Neural crest cell (in vitro differentiated cells): ENCODE measurements at regions not wholly inside any gene's neighbourhood (a gene's known extent, or its start where the extent isn't known, plus 50 kb on each side); places are given as distances from the start of the nearest gene placed in this dataset.

Experiments used
- DNase-seq: peaks from one replicate; pipeline ENCODE4 v3.0.0; 2021; ENCODE audit warnings: low read depth, mixed read lengths, low spot score
- H3K27ac Mint-ChIP-seq: one replicate; pipeline ENCODE4 v1.8.0; 2021; ENCODE audit warnings: mild to moderate bottlenecking, mixed read lengths; ENCODE audit not compliant: unreplicated experiment
- H3K27me3 Mint-ChIP-seq: 2 replicates; pipeline ENCODE4 v1.8.0; 2021; ENCODE audit warnings: low read depth, mild to moderate bottlenecking, mixed read lengths
- H3K36me3 Mint-ChIP-seq: 2 replicates; pipeline ENCODE4 v1.8.0; 2021; ENCODE audit warnings: low read depth, mild to moderate bottlenecking, mixed read lengths
- H3K4me1 Mint-ChIP-seq: 2 replicates; pipeline ENCODE4 v1.8.0; 2021; ENCODE audit warnings: mixed read lengths
- H3K4me3 Mint-ChIP-seq: one replicate; pipeline ENCODE4 v1.8.0; 2021; ENCODE audit warnings: mild to moderate bottlenecking, mixed read lengths
- H3K9me3 Mint-ChIP-seq: 2 replicates; pipeline ENCODE4 v1.8.0; 2021; ENCODE audit warnings: mixed read lengths
- TF ChIP-seq, protein P1 (sequence below): fragments of 200-600 bp; sonication (generic); conservative IDR thresholded peaks from 2 replicates; pipeline ENCODE4 v1.5.0; 2021; ENCODE audit warnings: antibody characterized with exemption, mild to moderate bottlenecking

DNA sequence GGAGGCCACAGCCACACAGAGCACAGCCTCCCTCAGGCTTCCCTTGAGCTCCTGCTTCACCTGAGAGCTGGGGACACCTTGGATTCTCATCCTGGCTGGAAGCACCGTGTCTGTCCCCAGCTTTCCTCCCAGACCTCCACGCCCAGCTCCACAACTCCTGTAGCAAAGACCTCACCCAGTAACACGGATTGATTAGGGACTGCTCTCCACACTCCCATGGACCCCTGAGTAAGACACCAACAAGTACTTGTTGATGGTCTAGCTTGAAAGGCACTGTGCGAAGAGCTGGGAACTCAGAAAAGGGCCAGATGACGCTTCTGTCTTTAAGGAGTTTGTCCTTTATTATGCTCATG is 109.6 kb downstream of the DLL1 start:
- H3K9me3 Mint-ChIP-seq: peaks cover 5% of the 10 kb centered on the region
- peaks cover 21% of the 10 kb centered on the region for H3K27me3 Mint-ChIP-seq
- H3K4me3 Mint-ChIP-seq: peak overlapping the region; percentile 15
- DNase-seq: no peak
- TF ChIP-seq, protein P1, sequence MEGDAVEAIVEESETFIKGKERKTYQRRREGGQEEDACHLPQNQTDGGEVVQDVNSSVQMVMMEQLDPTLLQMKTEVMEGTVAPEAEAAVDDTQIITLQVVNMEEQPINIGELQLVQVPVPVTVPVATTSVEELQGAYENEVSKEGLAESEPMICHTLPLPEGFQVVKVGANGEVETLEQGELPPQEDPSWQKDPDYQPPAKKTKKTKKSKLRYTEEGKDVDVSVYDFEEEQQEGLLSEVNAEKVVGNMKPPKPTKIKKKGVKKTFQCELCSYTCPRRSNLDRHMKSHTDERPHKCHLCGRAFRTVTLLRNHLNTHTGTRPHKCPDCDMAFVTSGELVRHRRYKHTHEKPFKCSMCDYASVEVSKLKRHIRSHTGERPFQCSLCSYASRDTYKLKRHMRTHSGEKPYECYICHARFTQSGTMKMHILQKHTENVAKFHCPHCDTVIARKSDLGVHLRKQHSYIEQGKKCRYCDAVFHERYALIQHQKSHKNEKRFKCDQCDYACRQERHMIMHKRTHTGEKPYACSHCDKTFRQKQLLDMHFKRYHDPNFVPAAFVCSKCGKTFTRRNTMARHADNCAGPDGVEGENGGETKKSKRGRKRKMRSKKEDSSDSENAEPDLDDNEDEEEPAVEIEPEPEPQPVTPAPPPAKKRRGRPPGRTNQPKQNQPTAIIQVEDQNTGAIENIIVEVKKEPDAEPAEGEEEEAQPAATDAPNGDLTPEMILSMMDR: no peak
- H3K27ac Mint-ChIP-seq: no peak overlapping the region
- peaks cover 3% of the 10 kb centered on the region for H3K36me3 Mint-ChIP-seq
- H3K4me1 Mint-ChIP-seq: peaks cover 4% of the 10 kb centered on the region

DNA sequence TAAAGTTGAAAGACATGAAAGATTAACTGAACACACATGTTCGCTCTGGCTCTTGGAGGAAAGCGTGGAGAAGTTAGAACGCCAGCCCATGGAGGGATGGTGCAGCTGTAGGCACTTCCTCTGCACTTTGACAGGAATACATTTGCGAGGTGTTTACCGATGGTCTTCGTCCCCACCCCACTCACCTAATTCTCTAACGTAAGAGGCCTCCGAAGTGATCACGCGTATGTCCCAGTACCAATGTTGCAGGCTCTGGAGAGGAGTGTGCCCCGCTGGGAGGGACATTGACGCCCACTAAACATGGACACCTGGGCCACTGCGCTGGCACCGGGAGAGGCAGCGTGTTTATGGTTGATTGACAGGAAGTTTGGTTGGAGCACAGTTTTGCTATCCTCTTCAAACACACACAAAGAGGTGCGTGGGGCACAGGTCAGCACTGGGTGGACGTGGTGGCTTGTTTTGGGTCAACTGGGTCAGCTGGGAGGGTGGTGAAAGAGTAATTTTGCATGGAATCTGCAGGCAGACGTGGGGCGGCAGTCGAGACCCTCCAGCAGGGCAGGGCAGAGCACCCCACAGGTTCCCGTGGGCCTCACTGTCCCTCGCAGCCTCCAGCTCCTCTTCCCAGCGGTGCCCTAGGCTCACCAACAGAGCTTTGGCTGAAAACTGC is 110.1 kb downstream of the DLL1 start:
- Mint-ChIP-seq H3K27ac (peak overlapping the region; percentile 88), H3K4me3 (no peak overlapping the region), H3K36me3 (peaks cover 3% of the 10 kb centered on the region), H3K9me3 (peaks cover 5% of the 10 kb centered on the region), H3K4me1 (peaks cover 4% of the 10 kb centered on the region), H3K27me3 (peaks cover 23% of the 10 kb centered on the region)
- DNase-seq: no peak
- TF ChIP-seq, protein P1: no peak

DNA sequence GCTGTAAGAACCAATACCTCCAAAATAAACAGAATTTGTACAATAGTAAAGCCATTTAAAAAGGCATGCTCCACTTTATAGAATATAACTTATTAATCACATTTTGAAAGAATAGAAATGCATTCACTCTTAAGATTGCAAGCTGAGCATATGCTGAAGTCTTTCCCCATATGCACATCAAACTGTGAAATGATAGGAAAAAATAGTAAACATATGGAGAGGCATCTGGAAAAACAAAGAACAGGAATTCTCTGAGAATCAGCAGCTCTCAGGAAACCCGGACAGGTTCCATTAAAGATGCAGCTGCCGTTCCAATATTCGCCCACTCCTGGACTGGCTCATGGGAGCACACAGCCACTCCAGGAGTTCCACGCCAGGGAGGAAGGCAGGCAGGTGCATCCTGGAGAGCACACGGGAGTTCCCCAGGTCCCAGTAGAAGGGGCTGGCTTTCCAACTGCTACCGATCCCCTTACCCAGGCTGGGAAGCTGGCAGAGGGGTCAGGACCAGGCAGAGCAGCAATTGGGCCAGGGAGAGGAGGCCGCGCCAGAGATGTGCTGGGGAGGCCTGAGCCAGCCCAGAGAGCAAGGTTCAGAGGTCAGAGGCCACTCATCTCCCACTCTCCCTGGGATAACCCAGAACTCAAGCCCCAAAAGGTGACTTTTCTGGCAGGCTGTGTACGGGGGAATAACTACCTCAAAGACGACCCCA is 111.1 kb downstream of the DLL1 start:
- Mint-ChIP-seq H3K4me1 (peaks cover 4% of the 10 kb centered on the region), H3K9me3 (peaks cover 5% of the 10 kb centered on the region), H3K4me3 (no peak overlapping the region), H3K27me3 (peaks cover 23% of the 10 kb centered on the region), H3K27ac (no peak overlapping the region), H3K36me3 (peaks cover 3% of the 10 kb centered on the region)
- DNase-seq: no peak
- TF ChIP-seq, protein P1: no peak

DNA sequence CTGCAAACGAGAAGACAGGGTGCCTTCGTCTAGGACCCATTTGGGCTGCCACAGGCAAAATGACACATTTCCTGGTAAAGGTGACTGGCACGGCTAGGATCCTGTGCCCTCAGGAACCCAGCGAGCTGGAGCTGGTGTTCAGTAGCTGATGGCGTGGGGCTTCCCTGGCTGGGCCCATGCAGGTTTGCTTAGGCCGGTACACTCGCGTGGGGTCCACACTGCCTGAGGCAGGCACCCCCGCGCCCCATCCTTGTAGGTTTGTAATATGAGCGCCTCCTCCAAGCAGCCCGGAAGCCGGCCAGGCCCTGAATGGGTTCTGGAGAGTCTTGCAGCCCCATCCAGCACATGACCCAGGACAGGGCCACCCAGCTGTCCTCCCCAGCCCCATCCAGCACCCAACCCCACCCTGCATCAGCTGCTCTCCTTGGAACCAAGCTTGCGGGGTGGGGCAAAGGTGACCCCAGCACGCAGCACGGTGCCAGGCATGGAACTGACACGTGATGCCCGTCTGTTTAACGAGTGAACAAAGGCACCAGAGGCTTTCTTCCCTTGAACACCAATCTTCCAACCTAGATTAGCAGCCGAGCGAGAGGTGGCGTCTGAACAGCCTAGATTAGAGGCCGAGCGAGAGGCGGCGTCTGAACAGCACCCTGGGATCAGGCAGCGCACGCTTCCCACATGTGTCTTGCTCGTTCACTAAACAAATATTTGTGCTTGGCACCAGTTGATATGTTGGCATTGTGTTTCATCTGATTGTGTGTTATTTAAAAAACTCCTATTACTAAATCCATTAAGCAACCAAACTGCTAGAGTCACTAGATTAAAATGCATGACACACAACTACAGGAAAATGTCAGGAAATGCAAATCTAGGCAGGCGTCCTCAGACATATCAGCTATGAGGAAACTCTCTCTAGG is 112.1 kb downstream of the DLL1 start:
- Mint-ChIP-seq H3K27me3 (peaks cover 27% of the 10 kb centered on the region), H3K36me3 (peaks cover 3% of the 10 kb centered on the region), H3K9me3 (peaks cover 5% of the 10 kb centered on the region), H3K4me1 (peaks cover 6% of the 10 kb centered on the region), H3K27ac (peak overlapping the region; percentile 2), H3K4me3 (peak overlapping the region; percentile 57)
- TF ChIP-seq, protein P1: no peak
- no peak for DNase-seq

DNA sequence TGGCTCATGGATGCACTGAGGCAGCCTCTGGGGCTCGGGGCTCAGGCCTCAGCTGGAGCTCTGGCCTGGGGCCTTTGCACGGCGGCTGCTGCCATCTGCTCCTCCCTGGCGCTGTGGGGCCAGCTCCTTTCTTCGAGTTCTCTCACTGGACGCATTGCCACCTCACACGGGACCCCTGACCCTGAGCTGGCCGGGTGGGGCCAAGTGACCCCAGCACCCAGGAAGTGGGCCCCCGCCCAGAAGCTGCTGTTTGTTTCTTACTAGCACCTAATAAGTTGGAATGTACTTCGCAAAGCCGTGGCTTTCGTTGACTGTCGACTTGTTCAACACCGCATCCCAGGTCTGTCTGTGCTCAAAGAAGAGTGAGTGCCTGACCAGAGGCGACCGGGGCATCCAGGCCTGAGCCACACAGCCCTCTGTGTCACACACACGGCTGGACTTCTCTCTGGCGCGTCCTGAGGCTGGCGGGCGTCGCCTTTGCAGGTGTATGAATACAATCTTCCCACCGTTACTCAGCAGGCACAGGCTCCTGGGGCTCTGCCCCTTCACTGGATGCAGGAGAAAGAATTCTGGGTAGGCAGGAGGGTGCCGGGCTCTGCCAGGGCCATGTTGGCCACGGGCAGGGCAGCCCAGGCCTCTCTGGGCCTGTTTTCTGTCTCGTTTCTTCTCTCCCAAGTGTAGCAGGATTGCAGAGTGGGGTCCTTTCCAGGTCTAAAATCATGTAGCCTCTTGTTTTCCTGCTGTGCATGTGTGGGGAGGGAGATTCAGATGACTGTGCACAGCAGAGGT is 112.9 kb downstream of the DLL1 start:
- Mint-ChIP-seq H3K27ac (no peak overlapping the region), H3K4me3 (peak overlapping the region; percentile 57), H3K36me3 (no peaks in the 10 kb centered on the region), H3K4me1 (peaks cover 14% of the 10 kb centered on the region), H3K9me3 (no peaks in the 10 kb centered on the region), H3K27me3 (peaks cover 24% of the 10 kb centered on the region)
- DNase-seq: no peak
- TF ChIP-seq, protein P1: no peak
